Activated CD4-positive, alpha-beta T cell treated with anti-CD3 and anti-CD28 coated beads, Interleukin-2, amount 50 U/mL, for 4 hours (primary cell): ENCODE measurements at regions not wholly inside any gene's neighbourhood (a gene's known extent, or its start where the extent isn't known, plus 50 kb on each side); places are given as distances from the start of the nearest gene placed in this dataset.
"Not testable (repeated sequence)": the region's sequence is repeated elsewhere in the genome, so short reads cannot be mapped to it uniquely, and the experiment has no call there.

Experiments
- DNase-seq, 2 experiments: peaks; one replicate each; pipeline ENCODE4 v3.0.0-alpha.2; 2020

DNA sequence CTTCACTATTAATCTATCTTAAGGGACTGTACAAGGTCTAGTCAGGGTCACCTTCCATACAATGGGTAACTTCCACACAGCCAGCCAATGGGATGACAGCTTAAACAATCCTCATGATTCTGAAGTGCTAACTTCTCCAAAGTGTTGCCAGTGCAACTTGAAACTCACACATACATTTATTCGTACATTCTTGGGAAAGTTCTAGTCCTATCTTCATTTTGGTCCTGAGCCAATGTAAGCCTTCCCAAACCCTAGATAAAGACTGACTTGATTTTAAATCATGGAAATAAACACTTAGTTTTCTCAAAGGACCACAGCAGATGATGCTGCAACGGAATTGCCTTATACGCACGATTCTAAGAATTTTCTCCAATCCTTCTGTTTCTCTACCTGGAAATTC, 117.5 kb upstream of the COL1A2 start:
- DNase-seq = no peak

GRCh38 chr7:94280851-94281250, 113.8 kb upstream of the COL1A2 start:
- no peak for DNase-seq

DNA sequence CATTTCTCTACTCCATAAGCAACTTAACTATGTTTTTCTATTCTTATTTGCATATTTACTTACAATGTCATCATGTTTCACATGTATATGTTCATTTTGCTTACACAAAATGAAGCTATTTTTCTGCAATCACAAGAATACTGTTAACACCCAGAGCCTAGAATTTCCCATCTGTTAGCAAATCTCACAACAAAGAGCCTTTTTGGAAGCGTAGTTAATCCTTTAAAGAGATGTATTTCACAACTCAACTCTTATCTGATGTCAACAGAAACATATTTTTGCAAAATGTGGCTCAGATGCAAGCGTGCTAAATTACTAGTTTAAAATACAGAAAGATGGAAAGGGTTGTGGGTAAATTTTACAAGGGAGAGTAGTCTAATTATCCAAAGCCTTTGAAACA, 110.6 kb upstream of the COL1A2 start:
- no peak for DNase-seq

- DNase-seq = no peak
Measured at GRCh38 chr7:94286111-94286510, 108.6 kb upstream of the COL1A2 start.

DNA sequence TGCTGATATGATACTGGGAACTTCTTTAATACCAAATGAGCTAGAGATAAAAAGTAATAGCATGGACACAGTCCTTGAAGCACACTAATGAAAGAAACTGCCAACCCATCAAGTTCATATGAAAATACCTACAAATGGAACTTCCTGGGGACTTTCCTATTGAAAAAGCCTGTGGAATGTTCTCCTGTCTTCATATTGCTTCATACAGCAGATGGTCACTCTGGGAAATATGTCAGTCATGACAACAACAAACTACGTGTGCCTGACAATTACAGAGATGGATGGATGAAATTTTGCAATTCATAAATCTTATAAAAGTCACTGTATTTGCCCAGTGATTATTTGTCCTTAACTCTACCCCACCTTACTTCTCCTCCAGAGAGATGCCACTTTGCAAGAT, 106.6 kb upstream of the COL1A2 start:
- no peak for DNase-seq

DNA sequence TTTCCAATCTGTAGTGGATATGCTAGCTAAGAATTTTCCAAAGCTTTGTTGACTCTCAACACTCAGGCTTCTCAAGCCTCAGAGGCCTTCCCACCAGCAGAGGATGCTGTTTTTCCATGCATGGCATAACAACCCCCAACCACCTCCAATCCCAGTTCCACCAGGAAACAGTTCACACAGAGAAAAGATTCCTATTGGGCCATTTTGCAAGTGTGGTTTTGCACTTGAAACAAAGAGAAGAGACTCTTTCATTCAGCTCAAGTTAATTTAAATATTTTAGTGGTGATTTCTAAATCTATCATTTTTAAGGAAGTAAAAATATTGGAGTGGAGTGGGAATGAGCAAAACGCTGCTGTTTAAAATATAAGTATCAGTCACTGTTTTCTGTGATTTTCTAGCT, 105.6 kb upstream of the COL1A2 start:
- DNase-seq = no peak

DNA sequence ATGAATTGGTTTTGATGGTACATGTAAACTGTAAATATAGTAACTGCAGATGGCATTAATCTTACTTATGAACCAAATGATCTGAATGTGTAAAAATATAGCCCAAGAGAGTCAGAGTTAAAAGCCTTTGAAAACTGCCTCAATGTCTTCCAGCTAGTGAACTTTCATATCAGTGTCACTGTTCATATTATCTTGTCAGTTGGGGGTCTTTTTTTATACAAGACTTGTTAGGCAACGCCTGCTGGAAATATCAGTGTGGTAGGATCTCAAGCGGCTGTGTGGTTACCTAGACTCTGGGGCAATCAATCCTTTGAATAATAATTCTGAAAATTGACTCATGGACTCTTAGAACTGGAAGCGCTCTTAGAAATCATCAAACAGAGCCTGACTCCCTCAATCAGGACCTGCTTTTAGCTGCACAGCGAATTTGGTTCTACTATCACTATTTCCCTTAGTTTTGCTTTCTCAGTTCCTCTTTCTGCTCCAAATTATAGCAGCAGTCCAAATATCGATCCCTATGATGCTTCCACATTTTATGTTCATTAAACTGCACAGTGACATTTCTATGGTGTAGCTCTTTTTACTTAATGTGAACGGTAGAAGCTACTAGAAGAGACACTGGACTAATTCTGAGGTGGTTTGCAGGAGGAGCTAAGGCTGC, 100.1 kb upstream of the COL1A2 start:
- no peak for DNase-seq

DNA sequence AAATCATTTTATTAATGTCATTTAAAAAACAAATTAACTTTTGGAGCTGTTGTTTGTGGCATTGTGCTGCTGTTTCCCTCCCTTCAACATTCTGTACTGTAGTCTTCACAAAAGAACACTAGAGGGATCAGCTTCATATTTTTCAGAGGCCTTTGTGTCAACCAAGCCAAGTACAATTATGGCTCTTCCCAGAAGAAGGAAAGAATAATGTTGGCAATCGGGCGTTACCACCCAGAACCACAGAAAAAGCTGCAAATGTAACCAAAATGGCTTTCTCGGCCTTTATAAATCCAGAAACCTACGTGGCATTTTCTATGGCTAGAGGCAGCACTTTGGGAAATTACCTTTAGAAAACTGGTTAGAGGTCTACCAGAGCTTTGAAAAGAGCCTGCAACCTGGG, 98.8 kb upstream of the COL1A2 start:
- DNase-seq = no peak

DNA sequence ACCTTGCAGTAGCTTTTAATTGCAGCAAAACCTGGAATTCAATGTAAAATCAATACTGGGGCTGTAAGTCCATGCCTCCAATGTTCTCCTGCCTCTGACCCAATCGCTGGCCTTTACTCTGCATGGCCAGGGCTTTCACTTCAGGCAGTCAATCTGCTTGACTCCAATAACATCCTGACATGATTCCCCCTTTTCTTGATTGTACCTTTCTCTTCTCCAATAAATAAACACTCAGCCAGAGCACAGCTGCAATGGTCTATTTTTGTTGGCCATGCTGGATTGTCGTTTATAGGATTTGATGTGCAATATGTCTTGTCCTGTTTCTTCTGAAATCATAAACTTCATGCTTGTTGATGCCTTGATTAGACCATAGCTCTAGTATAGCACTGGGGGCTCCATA, 97.8 kb upstream of the COL1A2 start:
- no peak for DNase-seq

DNA sequence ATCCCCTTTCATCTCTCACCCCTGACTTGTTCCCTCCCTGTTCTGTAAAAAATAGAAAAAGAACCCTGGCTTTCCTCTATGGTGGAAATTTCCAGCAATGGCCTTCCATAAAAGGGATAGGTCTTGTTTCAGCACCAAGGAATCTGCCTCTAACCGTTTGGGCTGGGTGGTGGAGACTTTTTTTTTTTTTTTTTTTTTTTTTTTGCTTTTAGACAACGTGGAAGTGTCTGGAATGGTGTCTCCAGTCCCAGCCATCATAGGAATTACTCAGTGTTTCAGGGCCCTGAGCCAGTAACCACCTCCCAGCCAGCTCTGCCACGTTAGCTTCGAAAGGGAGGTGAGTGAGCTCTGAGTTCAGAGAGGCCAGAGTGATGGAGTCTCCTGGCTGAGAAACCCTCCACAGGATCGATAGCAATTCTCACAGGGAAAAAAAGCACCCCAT, 97.3 kb upstream of the COL1A2 start:
- no peak for DNase-seq

- DNase-seq = no peak
Measured at GRCh38 chr7:94298943-94299342, 95.8 kb upstream of the COL1A2 start.

- no peak for DNase-seq
Measured at GRCh38 chr7:94300176-94300835, 94.4 kb upstream of the COL1A2 start.

- DNase-seq = no peak
Measured at GRCh38 chr7:94301024-94301586, 93.6 kb upstream of the COL1A2 start.

DNA sequence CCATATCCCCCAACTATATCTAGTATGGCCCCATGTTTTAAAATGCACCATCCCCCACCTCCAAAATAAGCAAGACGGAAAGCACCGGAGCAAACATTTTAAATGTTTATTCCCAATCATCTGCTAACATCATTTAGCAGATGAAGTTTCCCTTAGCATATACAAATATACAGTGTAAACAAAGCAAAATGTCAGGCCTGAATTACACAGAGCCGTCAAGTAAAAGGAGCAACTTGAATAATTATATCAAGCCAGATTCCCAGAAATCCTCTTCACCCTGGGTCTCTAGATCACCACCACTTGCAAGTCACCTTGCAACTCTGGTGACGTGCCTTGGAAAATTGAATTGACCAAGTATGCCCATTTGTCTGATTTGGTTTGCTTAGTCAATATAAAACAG, 91.6 kb upstream of the COL1A2 start:
- DNase-seq = no peak

- DNase-seq = no peak
Measured at GRCh38 chr7:94303695-94304094, 91.0 kb upstream of the COL1A2 start.

- no peak for DNase-seq
Measured at GRCh38 chr7:94304878-94305277, 89.8 kb upstream of the COL1A2 start.

DNA sequence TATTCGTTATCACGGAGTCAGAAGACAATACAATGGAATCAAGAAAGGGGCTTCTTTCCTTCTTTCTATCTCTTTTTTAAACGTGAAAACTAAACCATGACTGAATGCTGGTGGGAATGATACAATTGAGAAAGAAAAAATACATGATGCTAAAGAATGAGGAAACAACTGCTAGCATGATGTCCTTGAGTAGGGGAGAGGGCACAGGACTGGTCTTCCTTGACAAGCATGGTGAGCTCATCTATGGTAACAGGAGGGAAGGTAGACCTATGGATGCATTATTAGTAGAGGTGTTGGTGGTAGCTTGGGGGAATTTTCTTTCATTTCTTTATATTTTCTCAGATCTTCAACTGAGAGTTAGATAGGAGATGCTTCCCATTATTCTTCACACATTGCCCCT, 88.9 kb upstream of the COL1A2 start:
- DNase-seq = no peak

GRCh38 chr7:94307399-94308048, 87.2 kb upstream of the COL1A2 start:
- DNase-seq = no peak

GRCh38 chr7:94311515-94311914, 83.2 kb upstream of the COL1A2 start:
- DNase-seq = no peak

GRCh38 chr7:94313926-94314325, 80.8 kb upstream of the COL1A2 start:
- no peak for DNase-seq

DNA sequence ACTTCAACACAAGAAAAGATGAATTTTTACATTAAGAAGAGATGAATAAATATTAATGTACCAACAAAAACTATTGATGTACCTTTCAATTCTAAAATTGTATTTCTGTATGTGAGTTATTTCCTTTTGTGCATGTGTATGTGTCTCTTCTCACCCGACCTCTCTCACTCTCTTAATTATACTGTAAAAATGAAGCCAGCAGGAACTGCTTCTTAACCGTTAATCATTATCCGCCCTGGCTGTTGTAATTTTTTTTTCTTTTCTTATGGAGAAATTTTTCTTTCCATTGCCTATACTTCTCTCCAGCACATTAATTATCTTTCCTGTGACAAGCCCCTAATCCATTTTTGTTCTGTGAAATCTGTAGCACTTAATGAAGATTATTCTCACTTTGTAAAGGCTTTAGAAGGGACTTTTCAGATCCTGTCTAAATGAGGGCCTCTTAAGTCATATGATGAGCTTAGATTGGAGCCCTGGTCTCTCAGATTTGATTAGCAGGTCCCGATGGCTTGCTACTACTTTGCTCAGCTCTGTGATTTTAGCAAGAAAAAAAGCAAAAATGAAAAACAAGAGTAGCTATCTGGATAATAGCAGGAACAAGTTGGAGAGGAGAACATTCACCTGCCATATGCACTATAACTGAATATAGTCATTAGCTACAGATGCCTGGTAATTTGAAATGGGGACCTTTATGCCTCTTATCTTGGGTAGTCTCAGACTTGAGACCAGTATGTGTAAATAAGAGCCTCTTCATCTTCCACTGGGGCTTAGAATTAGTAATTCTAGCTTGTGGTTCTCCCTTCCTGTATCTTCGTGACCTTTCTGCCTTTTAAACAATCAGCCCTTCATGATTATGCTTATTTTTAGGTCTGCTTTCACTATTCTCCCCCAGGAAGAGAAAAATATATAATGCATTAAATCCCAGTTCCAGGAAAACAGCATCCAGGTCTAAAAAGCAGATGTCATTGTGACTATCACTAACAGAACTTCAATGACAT, 80.0 kb upstream of the COL1A2 start:
- no peak for DNase-seq

- not testable (repeated sequence) for DNase-seq
Measured at GRCh38 chr7:94321138-94321537, 73.6 kb upstream of the COL1A2 start.

GRCh38 chr7:94323844-94324243, 70.9 kb upstream of the COL1A2 start:
- DNase-seq = no peak
